Nucleus accumbens (tissue), 56 donors: ENCODE measurements at regions not wholly inside any gene's neighbourhood (a gene's known extent, or its start where the extent isn't known, plus 50 kb on each side); places are given as distances from the start of the nearest gene placed in this dataset.

ENCODE experiments used
- DNase-seq, 56 donors: peaks; one replicate each; lab custom pipeline; 2025; lab: John Stamatoyannopoulos, UW

- no peak for DNase-seq
Observed at GRCh38 chr11:115911613-115912346, 407.6 kb upstream of the CADM1 start.

DNA sequence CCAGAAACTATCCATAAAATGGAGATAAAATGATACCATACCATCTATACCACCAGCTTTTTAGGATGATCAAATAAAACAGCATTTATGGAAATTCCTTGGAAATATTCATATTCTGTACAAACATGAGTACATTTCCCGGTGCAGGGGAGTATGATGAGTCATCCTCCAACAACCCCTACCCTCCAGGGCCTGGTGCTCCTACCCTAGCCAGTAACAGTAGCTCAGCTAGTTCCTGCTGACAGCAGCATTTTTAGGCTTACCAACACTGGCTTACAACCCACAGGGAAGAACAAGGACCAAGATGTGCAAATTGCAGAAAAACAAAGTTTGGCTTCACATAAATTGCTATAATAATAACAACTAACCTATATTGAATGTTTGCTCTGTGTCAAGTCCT lies 406.2 kb upstream of the CADM1 start:
- no peak for DNase-seq

GRCh38 chr11:115906171-115906570 lies 402.0 kb upstream of the CADM1 start:
- no peak for DNase-seq

GRCh38 chr11:115905341-115906000 lies 401.3 kb upstream of the CADM1 start:
- no peak for DNase-seq

DNA sequence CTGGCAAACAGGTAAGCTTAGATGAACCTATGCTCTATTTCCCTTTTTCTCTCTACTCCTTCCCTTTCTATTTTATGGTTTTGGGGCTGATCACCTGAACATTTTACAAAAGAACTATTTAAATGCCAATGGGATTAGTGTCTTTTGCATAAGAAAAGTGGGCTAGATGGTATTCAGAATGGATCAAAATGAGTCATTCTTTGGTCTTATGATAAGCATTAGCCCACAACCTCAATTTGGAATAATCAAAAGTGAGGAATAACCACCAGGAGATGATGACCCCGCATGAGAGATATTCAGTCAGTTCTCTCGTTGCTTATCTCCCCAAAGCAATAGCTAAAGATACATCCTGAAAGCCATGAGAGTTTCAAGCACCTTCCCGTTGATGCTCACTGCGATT lies 399.0 kb upstream of the CADM1 start:
- DNase-seq: no peak

DNA sequence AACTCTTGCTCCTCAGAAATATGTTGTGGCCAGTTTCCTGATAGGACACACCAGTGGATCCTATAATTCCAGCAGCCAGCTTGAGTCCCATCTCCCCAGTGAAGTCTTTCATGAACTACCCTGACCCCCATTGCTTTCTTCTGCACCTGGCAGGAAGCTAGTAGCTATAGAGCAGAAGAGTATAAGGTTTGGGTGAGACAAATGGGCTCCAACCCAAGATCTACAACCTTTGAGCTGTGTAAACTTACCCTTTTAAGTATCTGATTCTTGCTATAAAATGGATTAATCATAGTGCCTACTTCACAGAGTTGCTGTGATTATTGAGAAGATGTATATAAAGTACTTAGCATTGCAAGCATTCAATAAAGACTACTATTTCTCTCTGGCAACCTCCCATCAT lies 396.9 kb upstream of the CADM1 start:
- no peak for DNase-seq

DNA sequence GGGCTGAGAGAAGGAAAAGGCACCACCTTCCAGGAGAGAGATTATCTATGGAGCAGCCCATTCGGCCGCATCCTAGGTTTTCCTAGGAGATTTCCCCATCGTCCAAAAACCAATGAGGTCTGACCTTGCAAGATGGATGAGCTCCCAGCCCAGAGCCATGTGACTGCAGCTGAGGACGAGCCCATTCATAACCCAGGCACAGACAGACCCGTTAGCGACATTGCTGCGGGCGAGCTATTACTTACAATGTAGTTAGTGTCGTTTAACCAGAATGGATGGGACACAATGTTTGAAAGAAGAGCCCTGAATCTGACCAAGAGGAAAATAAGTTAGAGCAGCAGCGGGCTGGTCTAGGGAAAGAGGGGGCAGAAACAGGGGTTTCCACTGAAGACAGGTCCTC lies 395.9 kb upstream of the CADM1 start:
- DNase-seq: peak in 3 of 56 donors; percentile 8 to 18 (median 9)

DNA sequence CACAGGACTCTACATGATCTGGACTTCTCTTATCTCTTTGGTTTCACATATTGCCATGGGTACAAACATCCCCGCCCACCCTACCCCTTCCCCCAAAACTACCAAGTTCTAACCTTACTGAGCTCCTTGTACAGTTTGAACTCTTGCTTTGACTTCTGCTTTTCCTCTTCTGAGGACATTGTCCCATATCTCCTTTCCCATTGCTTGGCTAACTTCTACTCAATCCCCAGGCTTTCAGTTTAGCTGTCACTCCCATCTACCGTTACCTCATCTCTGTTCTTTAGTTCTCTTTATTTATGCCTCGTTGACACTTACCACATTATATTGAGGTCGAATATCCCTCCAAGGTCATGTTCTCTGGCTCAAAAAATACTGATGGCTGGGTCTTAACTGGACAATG lies 393.5 kb upstream of the CADM1 start:
- no peak for DNase-seq

DNA sequence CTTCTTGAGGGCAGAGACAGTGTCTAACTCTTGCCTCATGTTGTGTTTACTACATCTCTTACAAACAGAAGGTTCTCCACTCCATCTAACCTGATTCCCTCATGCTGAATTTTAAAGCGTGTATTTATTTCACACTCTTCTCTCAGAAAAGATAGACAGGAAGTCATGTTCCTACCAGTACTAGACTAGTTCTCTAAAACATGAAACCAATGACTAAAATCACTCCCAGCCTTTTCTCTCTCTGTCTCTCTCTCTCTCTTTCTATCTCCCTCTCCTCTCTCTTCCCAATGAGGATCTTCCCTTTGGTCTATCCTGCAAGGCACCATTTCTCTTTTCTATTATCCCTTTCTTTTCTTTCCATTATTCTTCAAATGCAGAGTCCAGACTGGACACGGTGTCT lies 391.9 kb upstream of the CADM1 start:
- DNase-seq: no peak

DNA sequence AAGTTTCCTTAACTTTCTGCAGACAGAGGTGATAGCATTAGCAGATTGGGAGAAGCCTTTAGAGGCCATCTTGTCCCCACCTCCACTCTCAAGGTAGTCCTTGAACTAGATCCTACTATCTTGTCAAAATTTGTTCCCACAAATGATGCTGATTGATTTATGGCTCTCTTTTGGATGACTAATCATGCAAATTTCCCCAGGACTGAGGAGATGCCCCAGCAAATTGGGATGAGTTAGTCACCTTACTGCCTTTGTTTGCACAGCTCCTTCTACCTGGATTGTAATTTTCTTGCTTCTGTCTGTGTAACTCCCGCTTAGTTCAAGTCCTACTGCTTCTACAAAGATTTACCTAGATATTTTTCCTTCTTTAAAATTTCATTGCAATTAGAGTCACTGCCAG lies 391.4 kb upstream of the CADM1 start:
- DNase-seq: no peak

- no peak for DNase-seq
Observed at GRCh38 chr11:115894176-115894575, 390.0 kb upstream of the CADM1 start.

DNA sequence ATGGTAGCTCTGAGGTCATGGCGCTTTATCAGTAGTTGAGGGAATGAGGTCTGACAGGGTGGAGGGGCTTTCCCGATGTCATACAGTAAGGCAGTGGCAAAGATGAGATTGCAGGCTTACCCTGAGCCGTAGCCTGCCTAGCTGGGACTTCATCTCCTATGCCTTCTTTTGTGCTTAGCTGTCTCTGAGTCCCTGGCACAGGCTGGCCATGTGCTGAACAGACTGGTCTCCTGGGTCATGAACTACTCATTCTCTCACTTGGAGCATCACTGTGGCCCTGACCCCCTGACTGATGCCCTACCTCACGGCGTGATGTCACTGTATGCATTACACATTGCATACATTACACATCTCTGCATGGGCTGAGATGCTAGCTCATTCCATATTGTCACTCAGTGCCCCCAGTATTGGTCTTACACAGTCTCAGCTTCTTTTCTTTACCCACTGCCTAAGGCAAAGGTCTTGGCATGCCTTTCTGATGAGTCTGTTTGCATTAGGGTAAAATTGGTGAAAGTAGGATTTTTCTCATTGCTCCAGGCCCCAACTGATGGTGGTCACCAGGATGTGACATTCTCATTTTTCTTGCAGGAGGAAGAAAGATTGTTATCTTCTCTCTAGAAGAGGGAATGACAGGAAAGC lies 389.4 kb upstream of the CADM1 start:
- no peak for DNase-seq

- no peak for DNase-seq
Observed at GRCh38 chr11:115892016-115892415, 387.8 kb upstream of the CADM1 start.

DNA sequence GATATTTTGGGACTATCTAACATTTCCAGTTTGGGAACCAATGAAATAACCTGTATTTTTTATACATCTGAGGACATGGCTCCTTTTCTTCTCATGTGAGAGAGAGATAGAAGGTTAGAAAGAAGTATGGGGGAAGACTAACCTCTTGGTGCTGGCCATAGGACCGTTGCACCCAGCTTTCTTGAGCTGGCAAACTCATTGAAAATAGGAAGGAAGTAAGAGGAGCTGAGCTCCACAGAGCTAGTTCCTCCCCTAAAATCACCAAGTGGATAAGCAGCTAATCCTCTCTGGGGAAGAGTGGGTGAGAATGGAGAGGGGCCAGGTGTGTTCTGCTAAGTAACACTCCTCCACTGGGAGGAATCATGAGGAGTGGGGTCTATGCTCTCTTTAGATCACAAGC lies 387.4 kb upstream of the CADM1 start:
- DNase-seq: no peak

DNA sequence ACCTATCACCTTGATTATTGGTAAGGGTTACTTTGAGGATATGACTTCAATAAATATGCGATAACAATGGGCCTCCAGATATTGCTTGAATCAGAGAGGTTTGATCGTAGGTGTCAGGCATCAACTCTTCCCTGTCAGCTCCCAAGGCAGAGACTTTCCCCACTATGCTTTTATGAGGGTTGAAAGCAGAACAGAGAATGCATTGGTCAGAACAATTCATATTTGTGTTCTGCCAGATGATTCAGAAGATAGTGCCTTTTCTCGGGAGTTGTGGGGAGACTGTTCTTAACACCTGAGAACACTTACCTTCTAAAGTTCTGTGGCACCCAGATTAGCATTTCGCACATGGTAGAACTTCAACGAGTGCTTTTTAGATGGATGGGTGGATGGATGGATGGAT lies 386.3 kb upstream of the CADM1 start:
- no peak for DNase-seq

DNA sequence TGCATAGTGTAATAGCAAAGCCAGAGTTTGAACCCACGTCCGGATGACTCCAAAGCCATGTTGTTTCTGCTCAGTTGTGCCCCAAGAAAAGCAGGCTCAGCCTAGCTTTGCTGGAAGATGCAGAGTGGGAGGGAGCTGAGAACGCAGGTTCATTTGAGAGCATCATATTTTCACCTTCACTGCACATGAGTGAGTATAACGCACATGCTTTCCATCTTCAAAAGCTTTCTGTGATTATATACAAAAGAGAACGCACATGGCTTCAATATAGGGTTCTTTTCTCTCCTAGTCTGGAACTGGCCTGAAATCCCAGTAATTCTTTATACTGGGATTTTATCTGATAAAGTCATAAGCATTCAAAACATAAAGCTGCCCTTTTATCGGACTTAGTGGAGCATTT lies 385.5 kb upstream of the CADM1 start:
- DNase-seq: no peak

- DNase-seq: no peak
Observed at GRCh38 chr11:115887727-115888126, 383.5 kb upstream of the CADM1 start.

DNA sequence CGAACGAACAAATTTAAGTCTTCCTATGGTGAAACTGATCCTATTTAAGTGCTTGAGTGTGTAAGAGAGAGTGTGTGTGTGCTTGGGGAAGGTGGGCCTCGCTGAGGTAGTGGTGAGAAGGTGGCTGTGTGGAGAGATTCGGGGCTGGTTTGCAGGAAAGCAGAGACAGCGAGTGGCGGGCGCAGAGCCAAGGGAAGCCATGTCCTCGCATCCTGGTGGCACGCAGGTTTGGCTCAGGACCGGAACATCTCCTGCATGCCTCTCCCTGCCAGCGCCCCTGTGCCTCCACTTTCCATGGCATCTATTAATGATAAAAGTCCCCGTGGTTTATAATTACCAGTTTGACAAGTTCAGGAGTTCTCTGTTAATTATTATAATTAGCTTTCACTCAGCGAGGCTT lies 383.1 kb upstream of the CADM1 start:
- DNase-seq: peak in 1 of 56 donors; percentile 4

- DNase-seq: no peak
Observed at GRCh38 chr11:115886422-115886733, 382.2 kb upstream of the CADM1 start.

DNA sequence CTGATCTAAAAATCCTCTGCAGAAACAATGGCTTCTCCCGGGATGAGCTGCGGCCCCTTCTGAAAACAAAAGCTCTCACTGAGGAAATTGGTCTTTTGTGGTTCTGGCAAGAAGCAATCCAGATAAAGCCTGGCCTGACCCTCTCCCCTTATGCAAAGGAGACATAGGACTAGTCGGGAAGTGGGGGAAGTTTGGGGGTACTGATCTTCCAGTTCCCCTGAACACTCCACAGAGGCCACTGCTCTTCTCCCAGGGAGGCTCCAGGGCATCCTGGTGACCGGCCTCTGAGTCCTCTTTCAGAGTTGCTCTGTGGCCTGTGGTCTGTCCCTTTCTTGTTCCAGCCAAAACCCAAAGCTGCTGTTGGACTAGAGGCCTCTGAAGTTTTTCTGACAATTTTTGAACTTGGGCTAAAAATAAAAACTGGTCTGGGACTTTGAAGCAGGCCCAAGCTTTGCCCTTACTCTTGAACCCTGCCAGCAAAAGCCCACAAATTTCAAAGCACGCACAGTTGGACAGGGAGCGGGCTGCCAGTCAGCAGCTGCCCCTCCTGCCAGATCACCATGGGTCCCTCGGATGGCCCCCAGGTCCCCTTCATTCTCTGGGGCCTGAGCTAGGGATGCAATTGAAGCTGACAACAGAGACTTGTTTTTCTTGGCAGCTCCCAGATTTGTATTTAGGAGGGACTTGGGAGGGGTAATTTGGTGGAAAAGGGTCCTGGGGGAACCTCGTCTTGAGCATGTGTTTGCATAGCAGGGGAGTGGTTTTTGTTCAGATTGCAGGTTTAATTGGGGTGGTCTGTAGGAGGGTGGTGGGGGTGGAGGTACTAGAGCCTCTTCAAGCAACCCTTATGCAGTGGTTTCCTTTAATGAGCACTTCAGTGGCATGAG lies 381.6 kb upstream of the CADM1 start:
- peak in 1 of 56 donors; percentile 13 for DNase-seq
